ENCODE measurements at regions not wholly inside any gene's neighbourhood (a gene's known extent, or its start where the extent isn't known, plus 50 kb on each side); places are given as distances from the start of the nearest gene placed in this dataset.

- in situ Hi-C loops (cut with MboI; ENCODE audit: low pct_ligation_motif_present in 1 of 4, low pct_unique_long_range_greater_than_20kb in 1 of 4, low sequenced_read_pairs in 3 of 4), result no loop called here
- 84% methylated on average over 3 of the region's 3 CpGs; no CpG with 5 or more reads in 1 of the 2 donors for WGBS, 2 donors (ENCODE audit: low coverage in 1 of 2)
- no peak for DNase-seq
- Histone ChIP-seq H3K27ac (no peak overlapping the region), H3K4me3 (no peak overlapping the region), H3K36me3 (no peaks in the 10 kb centered on the region), H3K9me3 (no peaks in the 10 kb centered on the region), H3K27me3 (no peaks in the 10 kb centered on the region), H3K4me1 (no peaks in the 10 kb centered on the region)
- TF ChIP-seq POLR2A (IDR thresholded peaks at IDR 0.05) (no peak), EP300 (IDR thresholded peaks at IDR 0.05; ENCODE audit: low read depth) (no peak), POLR2AphosphoS5 (IDR thresholded peaks at IDR 0.05) (no peak), CTCF (IDR thresholded peaks at IDR 0.05) (no peak)
- intact Hi-C loops (cut with DNase I; ENCODE audit: low total_unique reads), result no loop called here
These were observed 435.8 kb upstream of the MTPN start for GRCh38 chr7:136412952-136413351.

- no peak overlapping the region for H3K4me3 ChIP-seq
- in situ Hi-C loops (cut with MboI; ENCODE audit: low pct_ligation_motif_present in 1 of 4, low pct_unique_long_range_greater_than_20kb in 1 of 4, low sequenced_read_pairs in 3 of 4), result no loop called here
- WGBS, 2 donors (ENCODE audit: low coverage in 1 of 2), result 33 to 44% methylated on average over 14 to 17 of the region's 17 CpGs
These were observed 429.0 kb upstream of the MTPN start for GRCh38 chr7:136405931-136406777.

GRCh38 chr7:136403591-136403990 lies 426.4 kb upstream of the MTPN start:
- Histone ChIP-seq H3K4me3 (no peak overlapping the region), H3K27ac (no peak overlapping the region), H3K27me3 (no peaks in the 10 kb centered on the region), H3K9me3 (no peaks in the 10 kb centered on the region), H3K36me3 (no peaks in the 10 kb centered on the region), H3K4me1 (peaks cover 0 to 3% (median 0%) of the 10 kb centered on the region in 4 donors)
- intact Hi-C loops (cut with DNase I; ENCODE audit: low total_unique reads) (no loop called here), in situ Hi-C loops (cut with MboI; ENCODE audit: low pct_ligation_motif_present in 1 of 4, low pct_unique_long_range_greater_than_20kb in 1 of 4, low sequenced_read_pairs in 3 of 4) (no loop called here)
- WGBS, 2 donors (ENCODE audit: low coverage in 1 of 2), result 89% methylated on average over 4 of the region's 4 CpGs
- TF ChIP-seq POLR2AphosphoS5 (IDR thresholded peaks at IDR 0.05) (no peak), EP300 (IDR thresholded peaks at IDR 0.05; ENCODE audit: low read depth) (no peak), POLR2A (IDR thresholded peaks at IDR 0.05) (no peak), CTCF (IDR thresholded peaks at IDR 0.05) (no peak)
- DNase-seq, result no peak

More at GRCh38 chr7:136405931-136406777, 429.0 kb upstream of the MTPN start:
- Histone ChIP-seq H3K4me1 (peaks cover 0 to 3% (median 0%) of the 10 kb centered on the region in 4 donors), H3K9me3 (no peaks in the 10 kb centered on the region), H3K36me3 (no peaks in the 10 kb centered on the region), H3K27ac (no peak overlapping the region), H3K27me3 (no peaks in the 10 kb centered on the region)
- intact Hi-C loops (cut with DNase I; ENCODE audit: low total_unique reads), result no loop called here
- peak; percentile 49 to 76 (median 75) for TF ChIP-seq CTCF (IDR thresholded peaks at IDR 0.05)
- TF ChIP-seq POLR2AphosphoS5 (IDR thresholded peaks at IDR 0.05), result no peak
- peak; percentile 20 for DNase-seq

GRCh38 chr7:136400877-136401276 lies 423.7 kb upstream of the MTPN start:
- H3K4me3 ChIP-seq, result no peak overlapping the region
- WGBS, 2 donors (ENCODE audit: low coverage in 1 of 2), result 77 to 83% methylated on average over 4 to 5 of the region's 5 CpGs
- in situ Hi-C loops (cut with MboI; ENCODE audit: low pct_ligation_motif_present in 1 of 4, low pct_unique_long_range_greater_than_20kb in 1 of 4, low sequenced_read_pairs in 3 of 4), result no loop called here
- no peaks in the 10 kb centered on the region for H3K9me3 ChIP-seq
- H3K36me3 ChIP-seq, result no peaks in the 10 kb centered on the region
- no peak for DNase-seq
- no peaks in the 10 kb centered on the region for H3K4me1 ChIP-seq
- TF ChIP-seq POLR2AphosphoS5 (IDR thresholded peaks at IDR 0.05) (no peak), EP300 (IDR thresholded peaks at IDR 0.05; ENCODE audit: low read depth) (no peak), CTCF (IDR thresholded peaks at IDR 0.05) (no peak), POLR2A (IDR thresholded peaks at IDR 0.05) (no peak)
- intact Hi-C loops (cut with DNase I; ENCODE audit: low total_unique reads), result no loop called here
- no peaks in the 10 kb centered on the region for H3K27me3 ChIP-seq
- no peak overlapping the region for H3K27ac ChIP-seq

All from transverse colon (tissue), 4 donors.